ENCODE measurements at regions not wholly inside any gene's neighbourhood (a gene's known extent, or its start where the extent isn't known, plus 50 kb on each side); places are given as distances from the start of the nearest gene placed in this dataset.

- TF ChIP-seq, protein P1, sequence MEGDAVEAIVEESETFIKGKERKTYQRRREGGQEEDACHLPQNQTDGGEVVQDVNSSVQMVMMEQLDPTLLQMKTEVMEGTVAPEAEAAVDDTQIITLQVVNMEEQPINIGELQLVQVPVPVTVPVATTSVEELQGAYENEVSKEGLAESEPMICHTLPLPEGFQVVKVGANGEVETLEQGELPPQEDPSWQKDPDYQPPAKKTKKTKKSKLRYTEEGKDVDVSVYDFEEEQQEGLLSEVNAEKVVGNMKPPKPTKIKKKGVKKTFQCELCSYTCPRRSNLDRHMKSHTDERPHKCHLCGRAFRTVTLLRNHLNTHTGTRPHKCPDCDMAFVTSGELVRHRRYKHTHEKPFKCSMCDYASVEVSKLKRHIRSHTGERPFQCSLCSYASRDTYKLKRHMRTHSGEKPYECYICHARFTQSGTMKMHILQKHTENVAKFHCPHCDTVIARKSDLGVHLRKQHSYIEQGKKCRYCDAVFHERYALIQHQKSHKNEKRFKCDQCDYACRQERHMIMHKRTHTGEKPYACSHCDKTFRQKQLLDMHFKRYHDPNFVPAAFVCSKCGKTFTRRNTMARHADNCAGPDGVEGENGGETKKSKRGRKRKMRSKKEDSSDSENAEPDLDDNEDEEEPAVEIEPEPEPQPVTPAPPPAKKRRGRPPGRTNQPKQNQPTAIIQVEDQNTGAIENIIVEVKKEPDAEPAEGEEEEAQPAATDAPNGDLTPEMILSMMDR (IDR thresholded peaks at IDR 0.05): no peak
- TF ChIP-seq POLR2A (IDR thresholded peaks at IDR 0.05): no peak
Observed at GRCh38 chr4:166426300-166426863, 553.3 kb downstream of the TLL1 start.
